GM12878 (cell line): ENCODE measurements at regions not wholly inside any gene's neighbourhood (a gene's known extent, or its start where the extent isn't known, plus 50 kb on each side); places are given as distances from the start of the nearest gene placed in this dataset.
A peak's percentile ranks its signal among the peaks of the same experiment; 100 is the strongest.

Source experiments
- ATAC-seq: fragments of 200-7000 bp; cut with Tn5 transposase; 3 replicates; pipeline ENCODE4 v1.9.1; 2020; ENCODE audit warnings: mild to moderate bottlenecking, moderate library complexity
- BruUV-seq: library from RNA; stranded (reverse); fragments of 400-500 nt; replicated peaks from 2 replicates; lab custom pipeline; 2021; lab: Mats Ljungman, UMichigan
- CTCF ChIA-PET: fragments of 300-600 bp; sonication (Branson Sonifier 250); formaldehyde crosslinking; extraction: SDS; loops from one replicate; lab custom pipeline; 2021; ENCODE audit warnings: inconsistent platforms; lab: Yijun Ruan, JAX
- POLR2A ChIA-PET: fragments of 350-600 bp; formaldehyde crosslinking; extraction: SDS; loops from one replicate; lab custom pipeline; 2021; ENCODE audit warnings: inconsistent platforms; lab: Charles Lee
- RAD21 ChIA-PET: fragments of 300-600 bp; sonication (Branson Sonifier 250); formaldehyde crosslinking; loops from one replicate; lab custom pipeline; 2023; ENCODE audit warnings: antibody characterized with exemption; ENCODE audit not compliant: unreplicated experiment; lab: Charles Lee
- SMC1A ChIA-PET: fragments of 300-600 bp; sonication (Branson Sonifier 250); formaldehyde crosslinking; loops from one replicate; lab custom pipeline; 2023; ENCODE audit not compliant: unreplicated experiment, uncharacterized antibody; lab: Charles Lee
- DNase-seq: peaks from one replicate; pipeline ENCODE4 v3.0.0-alpha.2; 2011; ENCODE audit warnings: low read depth, low spot score
- FAIRE-seq: peaks from 3 replicates; lab custom pipeline; 2011; peaks lifted over from hg19 to GRCh38; lab: Jason Lieb, UNC
- H2AFZ ChIP-seq: 2 replicates; pipeline ENCODE4 v1.6.0; 2011; ENCODE audit warnings: low read depth, low read length, control low read depth; ENCODE audit not compliant: control insufficient read depth
- H3K27ac ChIP-seq: 2 replicates; pipeline ENCODE4 v1.5.1; 2011; ENCODE audit warnings: control low read depth; ENCODE audit not compliant: control insufficient read depth, insufficient read depth
- H3K27me3 ChIP-seq, 2 experiments: replicated peaks in 1 of 2; 2 replicates each; pipeline versions ENCODE4 v1.6.0 to v1.6.1; 2011; ENCODE audit warnings: low read length in 1 of 2; ENCODE audit not compliant: control insufficient read depth in 2 of 2, insufficient read depth in 2 of 2
- H3K36me3 ChIP-seq, 2 experiments: 2 replicates each; pipeline ENCODE4 v1.5.1; 2011; ENCODE audit warnings: low read length in 1 of 2; ENCODE audit not compliant: control insufficient read depth in 2 of 2, insufficient read depth in 2 of 2
- H3K4me1 ChIP-seq: 2 replicates; pipeline ENCODE4 v1.6.1; 2011; ENCODE audit warnings: mild to moderate bottlenecking, low read length, moderate library complexity, mixed read lengths; ENCODE audit not compliant: control insufficient read depth, insufficient read depth
- H3K4me2 ChIP-seq: 2 replicates; pipeline ENCODE4 v1.6.0; 2011; ENCODE audit warnings: control low read depth; ENCODE audit not compliant: control insufficient read depth, insufficient read depth
- H3K4me3 ChIP-seq: fragments of 200-600 bp; sonication (generic); 2 replicates; pipeline ENCODE4 v1.5.1; 2016
- H3K79me2 ChIP-seq: 2 replicates; pipeline ENCODE4 v1.6.0; 2011; ENCODE audit warnings: low read length; ENCODE audit not compliant: control insufficient read depth, insufficient read depth
- H3K9ac ChIP-seq: 2 replicates; pipeline ENCODE4 v1.8.0; 2011; ENCODE audit warnings: low read length, control low read depth, mixed read lengths; ENCODE audit not compliant: control insufficient read depth, insufficient read depth
- H3K9me3 ChIP-seq: replicated peaks from 3 replicates; pipeline ENCODE4 v1.5.1; 2011; ENCODE audit warnings: mild to moderate bottlenecking, low read length; ENCODE audit not compliant: control insufficient read depth, insufficient read depth
- H4K20me1 ChIP-seq: 2 replicates; pipeline ENCODE4 v1.6.0; 2011; ENCODE audit not compliant: control insufficient read depth, insufficient read depth
- BACH1 ChIP-seq: fragments of 450-650 bp; IDR thresholded peaks from 2 replicates; pipeline ENCODE4 v1.6.1; 2017; ENCODE audit warnings: mild to moderate bottlenecking, borderline replicate concordance
- BCL11A ChIP-seq: IDR thresholded peaks from 2 replicates; pipeline ENCODE4 v1.6.1; 2011; ENCODE audit warnings: low read depth, low read length
- CREB1 ChIP-seq: IDR thresholded peaks from 2 replicates; pipeline ENCODE4 v1.6.1; 2012; ENCODE audit warnings: low read depth, mild to moderate bottlenecking, inconsistent platforms
- DPF2 ChIP-seq: fragments of 450-650 bp; IDR thresholded peaks from 2 replicates; pipeline ENCODE4 v1.6.1; 2017; ENCODE audit warnings: mild to moderate bottlenecking
- EGR1 ChIP-seq, 2 experiments: IDR thresholded peaks; 1 replicate in 1 of 2; 2 replicates in 1 of 2; pipeline ENCODE4 v1.6.1; 2011 to 2012; ENCODE audit warnings: low read depth in 2 of 2, low read length in 2 of 2, borderline replicate concordance in 1 of 2, mild to moderate bottlenecking in 1 of 2, moderate library complexity in 1 of 2
- ESRRA ChIP-seq: IDR thresholded peaks from 2 replicates; pipeline ENCODE4 v1.6.1; 2012; ENCODE audit warnings: mild to moderate bottlenecking, low read length, improper control_type of control experiment
- GABPA ChIP-seq: IDR thresholded peaks from 2 replicates; pipeline ENCODE4 v1.6.1; 2014; ENCODE audit warnings: antibody characterized with exemption, low read depth, mild to moderate bottlenecking, inconsistent platforms
- IKZF2 ChIP-seq, 2 experiments: fragments of 450-650 bp; IDR thresholded peaks; 2 replicates each; pipeline ENCODE4 v1.6.1; 2017; ENCODE audit warnings: mild to moderate bottlenecking in 2 of 2, moderate library complexity in 2 of 2
- IRF4 ChIP-seq: IDR thresholded peaks from 2 replicates; pipeline ENCODE4 v1.6.1; 2011; ENCODE audit warnings: low read depth, low read length
- MEF2A ChIP-seq: IDR thresholded peaks from 2 replicates; pipeline ENCODE4 v1.6.1; 2011; ENCODE audit warnings: low read depth, mild to moderate bottlenecking, low read length, moderate library complexity; ENCODE audit not compliant: insufficient read depth
- MTA2 ChIP-seq: fragments of 450-650 bp; IDR thresholded peaks from 2 replicates; pipeline ENCODE4 v1.6.1; 2016; ENCODE audit warnings: low read depth, mild to moderate bottlenecking, moderate library complexity
- MYB ChIP-seq: fragments of 150-350 bp; IDR thresholded peaks from 2 replicates; pipeline ENCODE4 v1.6.1; 2014; ENCODE audit warnings: mild to moderate bottlenecking, low read depth, low read length, borderline replicate concordance
- NFYB ChIP-seq: IDR thresholded peaks from 2 replicates; pipeline ENCODE4 v1.6.1; 2011; ENCODE audit warnings: low read depth, mild to moderate bottlenecking, low read length, improper control_type of control experiment, moderate library complexity; ENCODE audit not compliant: insufficient read depth
- PAX5 ChIP-seq: IDR thresholded peaks from 2 replicates; pipeline ENCODE4 v1.6.1; 2011; ENCODE audit warnings: low read depth, low read length, borderline replicate concordance
- PML ChIP-seq: IDR thresholded peaks from 2 replicates; pipeline ENCODE4 v1.6.1; 2012; ENCODE audit warnings: low read length, inconsistent platforms
- RELB ChIP-seq: fragments of 450-650 bp; IDR thresholded peaks from 2 replicates; pipeline ENCODE4 v1.6.1; 2017; ENCODE audit warnings: low read depth, mild to moderate bottlenecking, moderate library complexity
- SIN3A ChIP-seq: IDR thresholded peaks from 2 replicates; pipeline ENCODE4 v1.6.1; 2012; ENCODE audit warnings: low read depth, low read length, improper control_type of control experiment
- SP1 ChIP-seq: IDR thresholded peaks from one replicate; pipeline ENCODE4 v1.6.1; 2011; ENCODE audit warnings: low read depth, low read length
- STAT3 ChIP-seq: IDR thresholded peaks from 2 replicates; pipeline ENCODE4 v1.6.1; 2011; ENCODE audit warnings: low read depth, low read length, improper control_type of control experiment
- ZBED1 ChIP-seq: IDR thresholded peaks from 2 replicates; pipeline ENCODE4 v1.6.1; 2016; ENCODE audit warnings: borderline replicate concordance
- ZNF687 ChIP-seq: fragments of 450-650 bp; IDR thresholded peaks from 2 replicates; pipeline ENCODE4 v1.6.1; 2017; ENCODE audit warnings: mild to moderate bottlenecking, moderate library complexity
- WGBS: methylation state at CpG from one replicate; pipeline ENCODE4 v1.1.6; 2016; ENCODE audit warnings: low lambda C conversion rate; ENCODE audit not compliant: insufficient replicate concordance, insufficient coverage; ENCODE audit errors: missing lambda C conversion rate; 5-methylcytosine and 5-hydroxymethylcytosine counted together
- in situ Hi-C: fragments of 300-500 bp; cut with MboI; formaldehyde crosslinking; loops from 9 replicates; pipeline ENCODE4 v1.14.3; 2018; ENCODE audit warnings: mixed read lengths
- intact Hi-C: fragments of 100-400 bp; cut with micrococcal nuclease; formaldehyde crosslinking; loops from one replicate; pipeline ENCODE4 v1.14.2; 2022; ENCODE audit not compliant: unreplicated experiment

GRCh38 chr6:156691018-156691417 lies 86.2 kb upstream of the ARID1B start:
- WGBS, result 10% methylated on average over 4 of the region's 4 CpGs
- Histone ChIP-seq H3K4me2 (peak overlapping the region; percentile 61), H3K27ac (peak overlapping the region; percentile 98), H3K9ac (peak overlapping the region; percentile 74), H3K79me2 (peaks cover 18% of the 10 kb centered on the region), H3K9me3 (peaks cover 1% of the 10 kb centered on the region; the same call in 1 of the 3 replicates), H3K4me3 (0 out of 2 replicates have a peak overlapping the region, but pooled peaks have one; percentile 8), H4K20me1 (no peaks in the 10 kb centered on the region), H2AFZ (peak overlapping the region; percentile 13; the same call in 1 of the 2 replicates), H3K36me3 (no peaks in the 10 kb centered on the region), H3K4me1 (peaks cover 66% of the 10 kb centered on the region), H3K27me3 (no peaks in the 10 kb centered on the region)
- in situ Hi-C loops, result loop anchor here (5.0 kb wide), 1 partner anchor 76 kb away; no protein-coding TSS in a partner anchor
- intact Hi-C loops, result loop anchor here (5.0 to 10.0 kb wide), 4 partner anchors 284 to 1376 kb away; partner anchors contain the start of gene TFB1M
- ATAC-seq (peak; percentile 71), DNase-seq (peak; percentile 87), FAIRE-seq (peak; percentile 90)
- no TSS peak for BruUV-seq
- ChIA-PET SMC1A (interaction anchor here (1.0 to 4.6 kb wide), 10 partner anchors 8 to 197 kb away, joined by 3 to 52 read pairs (median 7); no protein-coding TSS in a partner anchor), RAD21 (interaction anchor here (0.7 to 5.5 kb wide), 12 partner anchors 9 to 329 kb away, joined by 3 to 72 read pairs (median 7); partner anchors contain the start of gene ARID1B), POLR2A (interaction anchor here (0.5 to 3.1 kb wide), 10 partner anchors 30 to 242 kb away, joined by 3 to 29 read pairs (median 4); partner anchors contain the start of gene ARID1B), CTCF (interaction anchor here (0.9 to 4.6 kb wide), 5 partner anchors 29 to 140 kb away, joined by 3 to 18 read pairs (median 8); no protein-coding TSS in a partner anchor)
- peak; percentile 36 for TF ChIP-seq SP1
- TF ChIP-seq MEF2A, result peak; percentile 71
- no peak for TF ChIP-seq EGR1 (IDR thresholded peaks at IDR 0.05; ENCODE audit: borderline replicate concordance in 1 of 2, low read depth in 2 of 2, low read length in 2 of 2)
- TF ChIP-seq SIN3A, result no peak
- TF ChIP-seq BACH1, result peak; percentile 80; the same call in 1 of the 2 replicates
- TF ChIP-seq ZNF687, result peak; percentile 93
- no peak for TF ChIP-seq NFYB
- no peak for TF ChIP-seq ESRRA
- TF ChIP-seq STAT3, result peak; percentile 62; the same call in 1 of the 2 replicates
- TF ChIP-seq GABPA, result no peak
- no peak for TF ChIP-seq CREB1
- TF ChIP-seq PML, result no peak
- peak; percentile 72; the same call in 1 of the 2 replicates for TF ChIP-seq RELB
- TF ChIP-seq MYB, result no peak
- TF ChIP-seq IKZF2 (IDR thresholded peaks at IDR 0.05), result peak; percentile 91
- TF ChIP-seq BCL11A, result peak; percentile 93
- TF ChIP-seq ZBED1, result peak; percentile 89; the same call in 1 of the 2 replicates
- peak; percentile 93 for TF ChIP-seq IRF4
- peak; percentile 88 for TF ChIP-seq MTA2
- TF ChIP-seq PAX5, result peak; percentile 82; the same call in 1 of the 2 replicates
- TF ChIP-seq DPF2, result peak; percentile 87
